HL-60/S4 (cell line): ENCODE measurements at regions not wholly inside any gene's neighbourhood (a gene's known extent, or its start where the extent isn't known, plus 50 kb on each side); places are given as distances from the start of the nearest gene placed in this dataset.

ENCODE experiments used
- in situ Hi-C: fragments of 300-500 bp; cut with MboI; formaldehyde crosslinking; loops from 2 replicates; pipeline ENCODE4 v1.14.3; 2022; ENCODE audit warnings: low sequenced_read_pairs

GRCh38 chr13:83937579-83937978, 55.3 kb upstream of the SLITRK1 start:
- in situ Hi-C loops, result no loop called here

DNA sequence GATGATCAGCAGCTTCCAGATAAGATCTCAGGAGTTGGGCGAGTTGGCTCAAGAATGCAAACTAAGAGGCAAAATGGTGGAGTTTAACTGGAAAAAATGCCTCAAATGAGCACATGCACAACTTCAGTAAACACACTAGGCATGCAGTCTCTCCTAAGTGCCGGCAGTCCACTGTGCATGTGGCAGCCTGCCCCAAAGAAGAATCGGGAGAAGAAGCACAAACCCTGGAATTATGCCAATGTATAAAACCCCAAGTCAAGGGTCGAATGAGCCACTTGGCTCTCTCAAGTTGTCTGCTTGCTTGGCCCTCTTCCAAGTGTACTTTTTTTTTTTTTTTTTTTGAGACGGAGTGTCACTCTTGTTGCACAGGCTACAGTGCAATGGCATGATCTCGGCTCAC, 53.3 kb upstream of the SLITRK1 start:
- in situ Hi-C loops, result no loop called here
